Activated T-cell treated with anti-CD3 and anti-CD28 coated beads for 24 hours (primary cell): ENCODE measurements at regions not wholly inside any gene's neighbourhood (a gene's known extent, or its start where the extent isn't known, plus 50 kb on each side); places are given as distances from the start of the nearest gene placed in this dataset.
"Not testable (repeated sequence)": the region's sequence is repeated elsewhere in the genome, so short reads cannot be mapped to it uniquely, and the experiment has no call there.

Experiments used
- DNase-seq: peaks from one replicate; pipeline ENCODE4 v3.0.0-alpha.2; 2020; ENCODE audit warnings: low read depth

- no peak for DNase-seq
These were observed 610.3 kb upstream of the USP24 start for GRCh38 chr1:55825461-55825860.

GRCh38 chr1:55824251-55824640, 609.1 kb upstream of the USP24 start:
- DNase-seq: no peak

- DNase-seq: no peak
These were observed 608.5 kb upstream of the USP24 start for GRCh38 chr1:55823541-55824250.

- no peak for DNase-seq
These were observed 607.7 kb upstream of the USP24 start for GRCh38 chr1:55822891-55823290.

DNA sequence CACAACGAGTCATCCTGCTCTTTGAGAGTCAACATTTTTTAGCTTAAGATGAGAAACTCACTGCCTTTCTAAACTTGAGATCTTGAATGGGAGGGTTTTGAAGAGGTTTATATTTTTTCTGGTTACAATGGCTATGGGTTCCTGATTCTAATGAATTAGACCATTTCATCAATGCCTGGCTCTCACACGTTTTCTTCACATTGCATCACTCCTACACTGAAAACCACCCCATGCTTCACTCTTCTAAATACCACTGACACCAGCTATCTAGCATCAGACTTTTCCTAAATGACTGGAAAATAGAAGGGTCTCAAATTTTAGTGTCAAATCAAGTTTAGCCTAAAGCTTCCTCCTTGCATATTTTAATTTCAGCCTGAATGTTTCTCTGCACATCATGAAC, 606.1 kb upstream of the USP24 start:
- DNase-seq: no peak

GRCh38 chr1:55820501-55820900, 605.3 kb upstream of the USP24 start:
- DNase-seq: no peak

GRCh38 chr1:55819011-55819410, 603.8 kb upstream of the USP24 start:
- DNase-seq: no peak

DNA sequence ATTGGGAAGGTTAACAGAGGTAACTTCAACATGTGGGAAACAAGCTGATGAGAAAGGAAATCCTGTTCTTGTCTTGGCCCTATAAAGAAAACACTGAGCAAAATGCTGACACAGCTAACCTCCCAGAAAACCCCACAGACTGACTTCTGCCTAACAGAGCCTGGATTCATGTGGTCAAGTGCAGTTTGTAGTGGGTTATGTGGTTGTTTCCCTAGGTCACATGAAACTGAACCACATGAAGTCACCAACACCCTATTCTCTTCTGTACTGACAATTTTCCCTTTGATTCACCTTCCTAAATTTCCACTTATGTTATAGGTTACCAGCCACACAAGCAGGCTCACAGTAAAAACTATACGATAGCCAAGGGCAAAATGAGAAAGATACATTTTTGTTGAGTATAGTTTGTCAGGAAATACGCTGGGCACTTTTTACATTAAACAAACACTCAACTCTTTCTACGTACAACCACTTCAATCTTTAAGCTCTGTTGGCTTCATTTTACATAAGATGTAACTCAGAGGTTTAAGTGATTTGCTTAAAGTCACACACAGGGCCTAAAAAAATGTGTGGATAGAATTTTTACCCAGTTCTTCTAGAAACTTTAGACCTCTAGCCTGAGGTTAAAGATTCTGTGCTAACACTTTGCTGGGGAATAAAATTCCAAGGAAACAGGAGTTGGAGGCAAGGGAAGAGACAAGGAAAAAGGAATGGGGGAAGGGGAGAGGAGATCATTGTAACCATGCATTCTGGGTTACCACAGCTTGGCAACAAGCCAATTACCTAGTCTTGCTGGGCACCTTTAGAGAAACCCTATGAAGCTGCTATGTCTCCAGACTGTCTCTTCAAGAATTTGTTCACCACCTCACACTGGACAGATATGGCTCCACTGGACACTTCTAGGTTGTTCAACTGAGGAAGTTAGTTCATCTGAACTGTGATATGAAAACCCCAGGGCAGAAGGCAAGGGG, 601.6 kb upstream of the USP24 start:
- no peak for DNase-seq

DNA sequence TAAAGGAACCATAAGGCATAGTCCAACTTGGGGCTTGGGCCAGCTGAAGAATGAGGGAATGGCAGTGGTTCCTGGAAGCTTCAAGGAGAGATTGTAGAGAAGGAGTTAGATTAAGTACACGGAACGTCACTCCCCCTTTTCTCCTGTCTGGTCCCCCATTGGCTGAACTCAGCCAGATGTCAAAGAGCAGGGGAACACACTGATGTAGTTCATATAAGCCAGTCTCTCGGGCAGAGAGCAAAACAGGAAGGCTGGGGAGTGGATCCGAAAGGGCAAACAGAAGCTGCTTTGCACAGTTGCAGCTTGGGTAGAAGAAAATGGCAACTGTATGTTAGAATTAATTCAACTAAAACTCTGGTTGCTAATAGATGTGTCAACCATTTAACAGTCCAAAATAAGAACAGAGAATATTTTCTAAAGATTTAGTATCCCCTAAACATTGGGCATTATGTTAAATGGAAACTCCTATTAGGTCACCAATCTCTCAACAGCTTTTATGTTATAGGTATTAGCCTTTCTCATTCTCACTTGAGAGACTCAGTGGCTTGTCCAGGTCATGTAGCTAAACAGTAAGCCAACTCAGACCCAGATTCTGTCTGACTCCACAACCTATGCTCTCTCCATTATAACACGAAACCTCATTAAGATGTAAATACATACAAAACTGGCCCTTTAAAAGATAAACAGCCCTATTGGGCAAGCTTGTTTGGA, 600.7 kb upstream of the USP24 start:
- no peak for DNase-seq

- no peak for DNase-seq
These were observed 599.8 kb upstream of the USP24 start for GRCh38 chr1:55814967-55815366.

GRCh38 chr1:55813618-55814017, 598.5 kb upstream of the USP24 start:
- DNase-seq: no peak

GRCh38 chr1:55812281-55812680, 597.1 kb upstream of the USP24 start:
- no peak for DNase-seq

GRCh38 chr1:55808263-55808662, 593.1 kb upstream of the USP24 start:
- DNase-seq: no peak

- no peak for DNase-seq
These were observed 588.3 kb upstream of the USP24 start for GRCh38 chr1:55803429-55803828.

- DNase-seq: no peak
These were observed 586.3 kb upstream of the USP24 start for GRCh38 chr1:55801481-55801880.

DNA sequence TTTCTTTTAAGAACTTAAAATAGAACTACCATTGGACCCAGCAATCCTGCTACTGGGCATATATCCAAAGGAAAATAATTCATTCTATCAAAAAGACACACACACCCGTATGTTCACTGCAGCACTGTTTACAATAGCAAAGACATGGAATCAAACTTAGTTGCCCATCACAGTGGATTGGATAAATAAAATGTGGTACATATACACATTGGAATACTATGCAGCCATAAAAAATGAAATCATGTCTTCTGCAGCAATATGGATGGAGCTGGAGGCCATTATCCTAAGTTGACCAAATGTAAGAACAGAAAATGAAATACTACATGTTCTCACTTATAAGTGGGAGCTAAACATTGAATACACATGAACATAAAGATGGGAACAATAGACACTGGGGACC, 585.3 kb upstream of the USP24 start:
- no peak for DNase-seq

DNA sequence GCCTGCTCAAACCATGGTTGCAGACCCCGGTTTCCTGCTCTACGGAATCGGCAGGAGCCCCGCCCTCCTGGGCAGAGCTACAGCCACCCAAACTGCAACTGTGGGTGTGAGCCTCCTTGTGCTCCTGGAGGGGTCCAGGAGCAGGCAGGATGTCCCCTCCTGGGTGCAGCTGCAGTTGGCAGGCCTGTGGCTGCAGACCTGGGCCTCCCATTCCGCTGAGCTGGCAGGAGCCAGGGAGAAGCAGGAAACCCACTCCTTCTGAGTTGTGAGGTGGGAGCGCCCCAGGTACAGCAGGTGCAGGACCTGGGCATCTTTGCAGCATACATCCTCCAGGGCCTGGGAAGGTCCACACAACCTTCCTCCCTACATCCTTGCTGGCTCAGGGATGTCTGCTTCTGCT, 578.7 kb upstream of the USP24 start:
- no peak for DNase-seq

DNA sequence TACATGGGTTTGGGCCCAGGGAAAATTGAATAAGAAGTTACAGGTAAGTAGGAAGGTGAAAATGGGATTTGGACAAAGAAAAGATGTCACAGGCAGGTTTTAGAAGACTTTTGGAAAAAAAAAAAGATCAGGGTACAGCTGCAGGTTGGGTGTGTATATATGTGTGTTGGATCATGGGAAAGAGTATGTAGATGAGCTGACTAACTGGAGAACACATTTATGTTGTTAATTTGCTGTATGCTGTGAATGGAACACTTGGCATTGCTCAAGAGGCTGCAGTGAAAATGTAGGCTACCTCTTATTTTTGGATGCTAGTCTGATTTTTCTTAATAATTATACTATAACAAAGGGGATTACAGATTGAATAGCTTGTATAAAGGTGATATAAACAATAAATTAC, 577.7 kb upstream of the USP24 start:
- no peak for DNase-seq

DNA sequence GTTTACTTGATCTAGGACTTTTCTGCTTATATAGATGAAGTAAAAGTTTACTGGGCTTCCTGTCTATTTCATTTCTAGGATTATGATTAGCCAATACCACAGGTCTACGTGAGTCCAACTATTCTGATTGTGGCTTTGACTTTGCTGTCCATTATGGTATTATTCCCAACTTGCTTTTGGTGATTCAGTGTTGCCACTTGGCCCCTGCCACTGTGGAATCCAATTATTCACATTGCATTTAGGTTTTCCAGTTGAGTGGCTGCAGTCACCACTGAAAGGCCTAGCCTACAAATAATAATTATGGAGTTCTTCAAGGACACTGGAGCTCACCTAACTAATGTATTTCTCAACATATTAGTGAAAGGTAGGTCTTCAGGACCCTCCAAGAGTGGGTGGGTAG, 574.3 kb upstream of the USP24 start:
- no peak for DNase-seq

- no peak for DNase-seq
These were observed 571.2 kb upstream of the USP24 start for GRCh38 chr1:55786396-55786795.

GRCh38 chr1:55784941-55785450, 569.8 kb upstream of the USP24 start:
- DNase-seq: not testable (repeated sequence)

DNA sequence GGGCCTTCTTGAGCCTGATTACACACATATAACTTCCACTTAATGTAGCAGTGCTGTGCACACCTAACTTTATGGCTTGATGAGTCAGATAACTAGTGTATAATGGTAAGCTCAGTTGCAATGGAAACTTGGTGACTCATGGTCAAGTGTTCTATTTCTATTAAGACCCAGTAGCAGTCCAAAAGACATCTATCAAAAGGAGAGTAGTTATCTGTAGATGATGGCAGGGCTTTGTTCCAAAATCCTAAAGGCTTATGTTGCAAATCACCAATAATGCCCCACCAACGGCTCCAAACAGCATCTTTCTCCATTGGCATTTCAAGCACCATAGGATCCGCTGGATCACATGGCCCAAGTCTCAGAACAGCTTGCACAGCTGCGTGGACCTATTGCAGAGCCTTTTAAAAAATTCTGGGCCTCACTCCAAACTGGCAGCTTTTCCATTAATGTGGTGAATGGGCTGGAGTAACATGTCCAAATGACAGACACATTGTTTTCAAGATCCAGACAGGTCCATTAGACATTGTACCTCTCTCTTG, 566.8 kb upstream of the USP24 start:
- no peak for DNase-seq
